ENCODE measurements at regions not wholly inside any gene's neighbourhood (a gene's known extent, or its start where the extent isn't known, plus 50 kb on each side); places are given as distances from the start of the nearest gene placed in this dataset.
"Not testable (repeated sequence)": the region's sequence is repeated elsewhere in the genome, so short reads cannot be mapped to it uniquely, and the experiment has no call there.

- no peak for DNase-seq (ENCODE audit: low read depth, low spot score)
Observed at GRCh38 chr16:65737831-65738230, 616.0 kb upstream of the CDH11 start.

DNA sequence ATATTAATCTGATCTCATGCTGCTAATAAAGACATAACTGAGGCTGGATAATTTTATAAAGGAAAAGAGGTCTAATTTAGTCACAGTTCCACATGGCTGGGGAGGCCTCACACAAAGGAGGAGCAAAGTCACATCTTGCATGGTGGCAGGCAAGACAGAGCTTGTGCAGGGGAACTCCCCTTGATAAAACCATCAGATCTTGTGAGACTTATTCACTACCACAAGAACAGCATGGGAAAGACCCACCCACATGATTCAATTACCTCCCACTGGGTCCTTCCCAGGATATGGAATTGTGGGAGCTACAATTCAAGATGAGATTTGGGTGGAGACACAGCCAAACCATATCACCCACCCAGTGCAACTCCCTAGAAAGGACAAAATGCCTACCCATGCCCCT, 613.8 kb upstream of the CDH11 start:
- DNase-seq (ENCODE audit: low read depth, low spot score): not testable (repeated sequence)

GRCh38 chr16:65733721-65734120, 611.9 kb upstream of the CDH11 start:
- DNase-seq (ENCODE audit: low read depth, low spot score): no peak

DNA sequence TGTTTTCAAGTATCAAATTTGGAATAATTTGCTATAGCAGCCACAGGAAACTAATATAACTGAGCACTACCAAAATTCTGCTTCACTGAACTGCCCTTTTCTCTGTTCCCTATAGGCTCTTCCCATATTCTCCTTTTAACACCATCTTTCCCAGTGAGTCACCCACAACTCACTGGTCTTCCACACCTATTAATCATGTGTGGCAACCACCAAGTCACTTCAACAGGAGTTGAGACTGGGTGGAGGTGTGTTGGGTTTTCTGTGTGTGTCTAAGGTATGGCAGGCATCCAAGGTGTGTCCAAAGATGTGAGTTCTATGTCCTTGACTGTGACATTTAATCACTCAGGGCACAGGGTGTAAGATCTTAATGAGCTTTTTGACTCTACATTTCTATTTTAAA, 610.0 kb upstream of the CDH11 start:
- DNase-seq (ENCODE audit: low read depth, low spot score): no peak

- no peak for DNase-seq (ENCODE audit: low read depth, low spot score)
Observed at GRCh38 chr16:65728652-65729051, 606.8 kb upstream of the CDH11 start.

DNA sequence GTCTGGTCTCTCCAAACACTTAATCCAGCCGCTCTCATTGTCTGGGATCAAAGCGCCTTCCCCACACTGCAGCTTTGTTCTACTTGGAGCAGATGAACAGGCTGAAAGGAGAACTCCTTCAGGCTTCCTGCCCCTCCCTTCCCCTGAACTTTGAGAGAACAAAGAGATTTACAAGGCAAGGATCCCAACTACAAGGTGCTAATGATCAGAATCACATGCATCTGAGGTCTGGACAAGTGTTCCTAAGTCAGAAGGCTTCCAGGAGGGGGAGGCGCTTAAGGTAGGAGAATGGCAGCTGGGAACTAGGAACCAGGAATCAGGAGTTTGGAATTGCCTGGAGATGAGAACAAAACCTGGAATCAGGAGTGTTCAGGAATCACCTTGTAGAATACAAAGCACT, 606.3 kb upstream of the CDH11 start:
- DNase-seq (ENCODE audit: low read depth, low spot score): no peak

GRCh38 chr16:65727534-65728137, 605.8 kb upstream of the CDH11 start:
- no peak for DNase-seq (ENCODE audit: low read depth, low spot score)

- no peak for DNase-seq (ENCODE audit: low read depth, low spot score)
Observed at GRCh38 chr16:65725156-65725845, 603.4 kb upstream of the CDH11 start.

DNA sequence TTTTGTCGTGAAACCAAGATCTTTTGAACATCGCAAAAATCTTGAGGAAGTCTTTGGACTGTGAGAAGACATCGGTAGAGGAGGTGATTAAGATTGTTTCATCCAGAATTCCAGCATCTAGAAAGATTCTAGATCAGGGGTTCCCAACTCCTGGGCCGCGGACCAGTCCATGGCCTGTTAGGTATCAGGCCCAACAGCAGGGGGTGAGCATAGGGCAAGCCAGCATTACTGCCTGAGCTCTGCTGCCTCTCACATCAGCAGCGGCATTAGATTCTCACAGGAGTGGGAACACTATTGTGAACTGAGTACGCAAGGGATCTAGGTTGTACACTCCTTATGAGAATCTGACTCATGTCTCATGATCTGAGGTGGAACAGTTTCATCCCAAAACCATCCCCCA, 600.6 kb upstream of the CDH11 start:
- DNase-seq (ENCODE audit: low read depth, low spot score): no peak

- DNase-seq (ENCODE audit: low read depth, low spot score): no peak
Observed at GRCh38 chr16:65717846-65718245, 596.0 kb upstream of the CDH11 start.

DNA sequence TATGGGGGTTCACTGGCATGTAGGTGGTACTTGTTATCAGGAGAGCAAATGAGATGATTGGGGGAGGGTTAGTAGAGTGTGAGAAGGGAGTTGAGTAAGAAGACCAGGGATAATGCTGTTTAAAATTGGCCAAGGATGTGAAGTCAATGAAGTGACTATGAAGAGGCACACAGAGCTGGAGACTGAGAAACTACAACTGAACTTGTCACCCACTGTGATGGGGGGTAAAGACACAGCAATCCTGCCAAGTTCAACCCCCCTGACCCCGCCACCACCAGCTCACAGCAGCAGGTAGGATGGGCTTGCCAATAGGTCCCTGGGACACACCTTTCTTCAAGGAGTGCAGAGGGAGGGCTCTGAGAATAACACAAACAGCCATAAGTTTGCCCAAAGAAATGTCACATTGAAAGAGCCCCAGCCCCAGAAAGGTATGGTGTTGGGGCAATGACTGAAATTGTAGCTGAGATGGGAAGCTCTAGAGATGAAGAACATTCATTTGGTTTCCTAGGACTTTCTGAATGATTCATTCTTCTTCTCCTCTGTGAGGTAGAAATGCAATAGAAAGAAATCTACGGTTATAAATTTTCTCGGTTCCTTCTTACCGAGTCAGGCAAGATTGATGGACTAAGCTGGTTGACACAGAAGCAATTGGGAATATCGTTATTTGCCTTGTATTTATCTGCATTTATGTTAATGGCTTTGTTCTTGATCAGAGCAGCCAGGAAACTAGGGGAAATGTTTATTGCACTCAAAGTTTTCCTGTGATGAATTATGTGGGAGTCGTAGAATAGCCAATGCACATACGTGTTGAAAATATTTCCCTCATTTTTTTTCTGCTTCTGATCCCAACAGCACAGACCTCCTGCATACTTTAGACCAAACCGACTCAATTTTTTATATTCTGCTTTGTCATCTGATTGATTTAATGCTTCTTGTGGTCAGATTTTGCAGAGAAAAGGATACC, 595.2 kb upstream of the CDH11 start:
- DNase-seq (ENCODE audit: low read depth, low spot score): no peak

DNA sequence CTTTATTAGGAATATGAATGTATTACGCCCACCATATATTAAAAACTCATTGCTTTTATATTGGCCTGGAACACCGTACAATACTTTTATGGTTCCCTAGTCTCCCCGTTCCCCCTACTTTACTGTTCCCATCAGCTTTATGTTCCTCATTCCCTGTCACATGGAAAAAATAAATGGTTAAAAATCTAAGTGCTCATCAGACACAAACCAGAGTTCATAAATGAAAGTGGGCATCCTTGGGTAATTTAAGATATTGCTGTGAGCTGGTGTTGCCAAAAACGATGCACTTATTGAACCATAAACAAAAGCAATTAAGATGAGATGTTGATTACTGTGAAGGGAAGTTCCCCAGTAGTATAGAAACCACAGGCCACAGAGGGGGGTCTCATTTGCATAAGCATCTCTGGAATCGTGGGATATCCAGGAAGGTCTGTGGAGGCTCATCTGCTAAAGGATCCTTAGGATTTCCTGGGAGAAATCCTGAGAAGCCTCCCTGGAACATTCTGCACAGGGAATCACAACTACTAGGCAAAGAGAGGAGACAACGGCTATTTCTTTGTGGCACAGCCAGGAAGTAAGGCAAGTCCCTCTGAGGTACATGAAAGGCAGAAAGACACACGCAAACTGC, 591.4 kb upstream of the CDH11 start:
- no peak for DNase-seq (ENCODE audit: low read depth, low spot score)

DNA sequence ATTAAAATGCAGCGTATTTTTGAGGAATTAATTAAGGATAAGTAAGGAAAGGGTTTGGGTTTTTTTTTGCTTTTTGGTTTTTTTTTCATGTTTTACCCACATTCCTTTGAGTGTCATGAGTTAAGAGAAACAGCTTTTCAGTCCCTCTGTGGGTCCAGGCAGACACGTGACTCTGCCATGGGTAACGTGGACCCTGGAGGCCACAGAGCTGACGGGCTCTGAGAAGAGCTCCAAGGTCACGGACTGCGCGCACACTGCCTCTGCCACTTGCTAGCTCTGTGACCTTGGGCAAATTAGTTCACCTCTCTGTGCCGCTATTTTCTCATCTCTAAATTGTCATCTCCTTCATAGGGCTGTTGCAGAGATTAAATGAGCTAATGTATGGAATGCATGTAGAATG, 588.2 kb upstream of the CDH11 start:
- DNase-seq (ENCODE audit: low read depth, low spot score): no peak

DNA sequence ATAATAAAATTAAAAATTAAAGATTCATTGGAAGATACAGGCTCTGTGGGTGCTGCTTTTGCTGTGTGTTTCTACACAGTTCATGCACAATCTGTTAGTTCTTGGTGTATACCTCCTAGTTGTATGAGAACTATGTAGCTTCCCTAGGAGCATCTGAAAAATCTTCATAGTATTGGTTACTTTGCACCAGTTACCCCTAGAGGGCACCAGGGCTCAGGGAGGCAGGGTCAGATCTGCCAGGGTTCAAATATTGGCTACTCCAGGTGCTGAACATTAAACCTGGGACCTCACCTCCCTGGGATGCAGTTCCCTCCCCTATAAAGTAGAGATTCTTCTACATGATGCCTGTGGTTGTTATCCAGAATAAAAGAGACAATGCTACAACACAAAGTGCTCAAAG, 583.0 kb upstream of the CDH11 start:
- DNase-seq (ENCODE audit: low read depth, low spot score): no peak

DNA sequence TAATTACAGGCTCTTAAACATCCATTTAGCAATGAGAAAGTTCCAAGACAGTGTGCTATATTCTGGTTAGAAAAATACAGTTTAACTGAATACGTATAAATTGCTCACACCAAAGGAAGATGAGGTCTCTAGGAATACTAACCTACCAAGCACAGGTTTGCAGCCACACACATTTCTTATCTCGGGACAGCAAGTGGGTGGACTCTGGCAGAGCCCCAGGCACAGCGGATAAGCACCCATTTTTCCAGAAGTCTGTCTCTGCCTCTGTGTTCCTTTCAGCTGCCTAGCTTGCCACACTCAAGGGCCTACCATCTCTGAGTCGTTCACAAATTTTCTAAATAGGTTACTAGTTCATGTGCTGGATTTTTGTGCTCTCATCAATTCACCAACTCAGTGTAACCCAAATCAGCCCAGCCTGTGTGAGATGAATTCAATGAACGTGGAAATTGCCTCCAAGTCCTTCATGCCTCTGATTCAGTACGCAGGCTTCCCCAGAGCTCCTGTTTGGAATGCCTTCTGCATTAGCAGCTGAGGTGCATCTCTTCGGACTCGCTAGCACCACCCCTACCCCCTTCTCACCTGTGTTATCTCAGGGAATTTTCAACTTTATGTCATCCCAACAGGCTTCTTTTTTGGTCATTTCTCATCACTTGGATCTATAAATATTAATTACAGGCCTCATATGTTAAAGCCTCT, 581.0 kb upstream of the CDH11 start:
- no peak for DNase-seq (ENCODE audit: low read depth, low spot score)

DNA sequence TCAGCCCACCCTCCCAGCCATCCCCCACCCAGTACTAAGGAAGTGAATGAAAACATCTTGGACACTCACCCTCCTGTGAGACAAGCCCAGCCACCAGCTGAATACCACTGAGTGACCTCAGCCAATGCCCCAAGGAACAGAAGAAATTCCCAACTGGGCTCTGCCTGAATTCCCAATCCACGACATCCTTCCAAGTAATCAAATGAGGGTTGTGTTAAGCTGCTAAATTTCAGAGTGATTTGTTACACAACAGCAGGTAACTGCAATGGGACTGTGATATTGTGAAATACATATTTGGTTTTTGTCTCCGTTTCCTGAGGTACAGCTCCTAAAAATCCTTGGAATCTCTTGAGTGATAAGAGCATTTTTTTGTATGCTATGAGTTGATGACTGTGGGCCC, 578.7 kb upstream of the CDH11 start:
- no peak for DNase-seq (ENCODE audit: low read depth, low spot score)

DNA sequence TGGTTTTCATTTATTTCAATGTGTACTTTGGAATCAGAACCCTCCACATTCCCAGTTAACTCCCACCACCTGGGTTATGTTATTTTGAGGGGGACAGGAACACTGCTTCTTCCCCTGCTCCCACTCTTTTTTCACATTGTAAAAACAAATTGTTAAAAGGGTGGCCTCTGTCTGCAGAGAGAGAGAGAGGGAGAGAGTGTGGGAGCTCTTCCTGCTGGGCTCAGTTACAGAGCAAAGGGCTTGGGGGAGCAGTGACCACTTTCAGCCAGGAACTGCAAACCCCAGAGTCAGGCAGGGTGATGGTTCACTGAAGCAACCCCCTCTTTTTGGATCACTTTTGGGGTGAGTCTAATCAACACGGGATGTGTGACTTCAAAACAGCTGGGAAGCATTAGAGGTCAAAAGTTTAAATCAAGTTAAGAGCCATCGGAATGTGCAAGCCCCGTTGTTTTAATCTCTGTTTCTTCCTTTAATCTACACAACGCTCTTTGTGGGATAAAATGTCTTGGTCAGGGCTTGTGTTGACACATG, 577.0 kb upstream of the CDH11 start:
- DNase-seq (ENCODE audit: low read depth, low spot score): no peak

GRCh38 chr16:65697521-65697920, 575.7 kb upstream of the CDH11 start:
- no peak for DNase-seq (ENCODE audit: low read depth, low spot score)

DNA sequence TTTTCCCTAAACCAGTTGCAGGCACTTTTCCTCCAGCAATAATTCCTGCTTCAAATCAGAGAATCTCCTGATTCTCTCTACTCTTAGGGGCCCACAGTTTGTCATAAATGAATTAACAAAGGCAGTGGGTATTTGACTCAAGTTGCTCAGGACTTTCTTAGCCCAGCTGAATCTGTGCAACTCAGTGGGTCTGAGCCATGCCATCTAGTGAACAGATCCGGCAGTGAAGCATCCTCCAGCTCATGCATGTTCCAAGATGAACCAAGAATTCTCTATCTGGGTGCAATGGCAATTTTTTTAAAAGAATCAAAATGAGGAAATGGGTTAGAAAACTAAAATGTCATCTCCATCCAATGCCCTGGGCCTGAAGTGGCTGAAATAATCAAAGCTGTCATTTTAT, 575.2 kb upstream of the CDH11 start:
- no peak for DNase-seq (ENCODE audit: low read depth, low spot score)

DNA sequence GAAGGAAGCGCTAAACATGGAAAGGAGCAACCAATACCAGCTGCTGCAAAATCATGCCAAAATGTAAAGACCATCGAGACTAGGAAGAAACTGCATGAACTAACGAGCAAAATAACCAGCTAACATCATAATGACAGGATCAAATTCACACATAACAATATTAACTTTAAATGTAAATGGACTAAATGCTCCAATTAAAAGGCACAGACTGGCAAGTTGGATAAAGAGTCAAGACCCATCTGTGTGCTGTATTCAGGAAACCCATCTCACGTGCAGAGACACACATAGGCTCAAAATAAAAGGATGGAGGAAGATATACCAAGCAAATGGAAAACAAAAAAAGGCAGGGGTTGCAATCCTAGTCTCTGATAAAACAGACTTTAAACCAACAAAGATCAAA, 570.0 kb upstream of the CDH11 start:
- DNase-seq (ENCODE audit: low read depth, low spot score): not testable (repeated sequence)

DNA sequence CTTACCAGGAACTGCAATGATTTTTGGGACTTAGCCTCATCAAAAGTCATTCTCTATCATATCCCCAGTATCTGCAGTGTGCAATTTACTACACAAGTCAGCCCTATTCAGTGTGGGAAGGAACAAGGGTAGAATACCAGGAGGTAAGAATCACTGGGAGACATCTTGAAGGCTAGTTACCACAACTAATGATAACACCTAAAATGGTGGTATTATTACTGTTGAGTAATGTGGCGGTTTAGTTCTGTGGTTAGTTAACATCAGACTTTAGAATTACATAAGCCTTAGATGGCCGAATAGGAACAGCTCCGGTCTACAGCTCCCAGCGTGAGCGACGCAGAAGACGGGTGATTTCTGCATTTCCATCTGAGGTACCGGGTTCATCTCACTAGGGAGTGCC, 567.9 kb upstream of the CDH11 start:
- no peak for DNase-seq (ENCODE audit: low read depth, low spot score)
